GM19023 (cell line): ENCODE measurements at regions not wholly inside any gene's neighbourhood (a gene's known extent, or its start where the extent isn't known, plus 50 kb on each side); places are given as distances from the start of the nearest gene placed in this dataset.
"Not testable (repeated sequence)": the region's sequence is repeated elsewhere in the genome, so short reads cannot be mapped to it uniquely, and the experiment has no call there.

Source experiments
- ATAC-seq: cut with Tn5 transposase; IDR thresholded peaks from one replicate; pipeline ENCODE4 v1.9.1; 2021; ENCODE audit warnings: mild to moderate bottlenecking, moderate library complexity; ENCODE audit not compliant: unreplicated experiment

- ATAC-seq, result no peak
Observed at GRCh38 chr6:102742028-102742427, 1348.5 kb downstream of the GRIK2 start.

GRCh38 chr6:102736941-102737368 is 1343.4 kb downstream of the GRIK2 start:
- ATAC-seq, result no peak

GRCh38 chr6:102732898-102733297 is 1339.4 kb downstream of the GRIK2 start:
- ATAC-seq, result no peak

- not testable (repeated sequence) for ATAC-seq
Observed at GRCh38 chr6:102722086-102722485, 1328.6 kb downstream of the GRIK2 start.

- no peak for ATAC-seq
Observed at GRCh38 chr6:102717737-102718456, 1324.4 kb downstream of the GRIK2 start.

- ATAC-seq, result no peak
Observed at GRCh38 chr6:102717252-102717651, 1323.7 kb downstream of the GRIK2 start.

- ATAC-seq, result no peak
Observed at GRCh38 chr6:102701019-102701418, 1307.5 kb downstream of the GRIK2 start.

GRCh38 chr6:102686461-102686860 is 1293.0 kb downstream of the GRIK2 start:
- no peak for ATAC-seq

- no peak for ATAC-seq
Observed at GRCh38 chr6:102680413-102680812, 1286.9 kb downstream of the GRIK2 start.

- no peak for ATAC-seq
Observed at GRCh38 chr6:102679865-102680264, 1286.4 kb downstream of the GRIK2 start.

- ATAC-seq, result no peak
Observed at GRCh38 chr6:102677225-102677624, 1283.7 kb downstream of the GRIK2 start.

GRCh38 chr6:102670735-102671134 is 1277.2 kb downstream of the GRIK2 start:
- ATAC-seq, result no peak

GRCh38 chr6:102662851-102663250 is 1269.3 kb downstream of the GRIK2 start:
- ATAC-seq, result no peak

- ATAC-seq, result no peak
Observed at GRCh38 chr6:102660303-102660702, 1266.8 kb downstream of the GRIK2 start.

- no peak for ATAC-seq
Observed at GRCh38 chr6:102655823-102656222, 1262.3 kb downstream of the GRIK2 start.

GRCh38 chr6:102641426-102641825 is 1247.9 kb downstream of the GRIK2 start:
- ATAC-seq, result no peak

- ATAC-seq, result no peak
Observed at GRCh38 chr6:102631921-102632320, 1238.4 kb downstream of the GRIK2 start.

- no peak for ATAC-seq
Observed at GRCh38 chr6:102623201-102623600, 1229.7 kb downstream of the GRIK2 start.

- ATAC-seq, result no peak
Observed at GRCh38 chr6:102619585-102619984, 1226.1 kb downstream of the GRIK2 start.

- ATAC-seq, result no peak
Observed at GRCh38 chr6:102582569-102582968, 1189.1 kb downstream of the GRIK2 start.

GRCh38 chr6:102581378-102582124 is 1188.0 kb downstream of the GRIK2 start:
- ATAC-seq, result no peak

GRCh38 chr6:102571236-102571908 is 1177.9 kb downstream of the GRIK2 start:
- ATAC-seq, result no peak
